Common myeloid progenitor, CD34-positive (primary cell): ENCODE measurements at regions not wholly inside any gene's neighbourhood (a gene's known extent, or its start where the extent isn't known, plus 50 kb on each side); places are given as distances from the start of the nearest gene placed in this dataset.

Experiments used
- CTCF ChIA-PET: fragments of 350-600 bp; sonication (Branson Sonifier 250); formaldehyde crosslinking; loops from one replicate; lab custom pipeline; 2021; ENCODE audit warnings: antibody characterized with exemption; lab: Charles Lee
- POLR2A ChIA-PET: fragments of 350-600 bp; sonication (Branson Sonifier 250); formaldehyde crosslinking; loops from one replicate; lab custom pipeline; 2021; ENCODE audit warnings: antibody characterized with exemption; lab: Charles Lee
- DNase-seq, 3 donors: peaks; one replicate each; pipeline versions ENCODE4 v3.0.0 to v3.0.0-alpha.2; 2013
- H3K27ac ChIP-seq, 2 experiments: 1 replicate in 1 of 2; 2 replicates in 1 of 2; pipeline ENCODE4 v1.7.0; 2013; ENCODE audit warnings: inconsistent platforms in 2 of 2, low read length in 2 of 2, mild to moderate bottlenecking in 2 of 2, low read depth in 1 of 2, moderate library complexity in 1 of 2; ENCODE audit not compliant: severe bottlenecking in 2 of 2, insufficient read depth in 1 of 2, poor library complexity in 1 of 2
- H3K27me3 ChIP-seq, 5 experiments: replicated peaks in 2 of 5; 1 replicate in 3 of 5; 2 replicates in 2 of 5; pipeline versions ENCODE4 v1.6.1 to v1.7.0; 2013; ENCODE audit warnings: low read length in 4 of 5, mild to moderate bottlenecking in 2 of 5, moderate library complexity in 2 of 5, inconsistent platforms in 1 of 5; ENCODE audit not compliant: insufficient read depth in 5 of 5, control insufficient read depth in 4 of 5
- H3K36me3 ChIP-seq, 4 experiments: 1 replicate in 2 of 4; 2 replicates in 2 of 4; pipeline versions ENCODE4 v1.6.1 to v1.7.0; 2013; ENCODE audit warnings: low read length in 3 of 4, control low read depth in 1 of 4, mild to moderate bottlenecking in 1 of 4; ENCODE audit not compliant: control insufficient read depth in 4 of 4, insufficient read depth in 4 of 4
- H3K4me1 ChIP-seq, 4 experiments: 1 replicate in 3 of 4; 2 replicates in 1 of 4; pipeline versions ENCODE4 v1.6.1 to v1.7.1; 2013; ENCODE audit warnings: low read length in 3 of 4, mild to moderate bottlenecking in 3 of 4, control low read depth in 1 of 4, inconsistent platforms in 1 of 4, moderate library complexity in 1 of 4; ENCODE audit not compliant: control insufficient read depth in 4 of 4, insufficient read depth in 4 of 4; ENCODE audit errors: control extremely low read depth in 1 of 4
- H3K4me3 ChIP-seq, 7 experiments: 1 replicate in 4 of 7; 2 replicates in 3 of 7; pipeline versions ENCODE4 v1.5.1 to v1.7.0; 2013; ENCODE audit warnings: mild to moderate bottlenecking in 7 of 7, low read length in 6 of 7, moderate library complexity in 6 of 7, inconsistent platforms in 2 of 7, low read depth in 2 of 7, control low read depth in 1 of 7; ENCODE audit not compliant: insufficient read depth in 4 of 7, control insufficient read depth in 1 of 7; ENCODE audit errors: extremely low read depth in 1 of 7
- H3K9me3 ChIP-seq, 5 experiments: 1 replicate in 4 of 5; 2 replicates in 1 of 5; pipeline versions ENCODE4 v1.6.1 to v1.7.1; 2013; ENCODE audit warnings: low read length in 4 of 5, mild to moderate bottlenecking in 2 of 5, inconsistent platforms in 1 of 5, low read depth in 1 of 5, moderate library complexity in 1 of 5; ENCODE audit not compliant: control insufficient read depth in 4 of 5, insufficient read depth in 2 of 5; ENCODE audit errors: control extremely low read depth in 1 of 5
- WGBS: methylation state at CpG from one replicate; pipeline ENCODE4 v1.1.5; 2013; ENCODE audit not compliant: insufficient coverage; 5-methylcytosine and 5-hydroxymethylcytosine counted together

- no peaks in the 10 kb centered on the region for H3K9me3 ChIP-seq
- H3K27me3 ChIP-seq = peaks cover 0 to 31% (median 7%) of the 10 kb centered on the region in 5 experiments
- no peak overlapping the region for H3K27ac ChIP-seq
- H3K4me1 ChIP-seq = no peaks in the 10 kb centered on the region
- WGBS = 95% methylated on average over 2 of the region's 4 CpGs
- DNase-seq = no peak
- no peaks in the 10 kb centered on the region for H3K36me3 ChIP-seq
- POLR2A ChIA-PET = no interaction called here
- H3K4me3 ChIP-seq = no peak overlapping the region
- CTCF ChIA-PET = no interaction called here
Observed at GRCh38 chr11:27192184-27192583, 151.6 kb downstream of the BBOX1 start.

- Histone ChIP-seq H3K4me3 (no peak overlapping the region), H3K27me3 (peaks cover 0 to 30% (median 11%) of the 10 kb centered on the region in 5 experiments), H3K36me3 (no peaks in the 10 kb centered on the region), H3K4me1 (no peaks in the 10 kb centered on the region), H3K9me3 (no peaks in the 10 kb centered on the region), H3K27ac (no peak overlapping the region)
- DNase-seq = no peak
- CTCF ChIA-PET = no interaction called here
- no CpG with 5 or more reads among the region's 2 CpGs for WGBS
- POLR2A ChIA-PET = no interaction called here
Observed at GRCh38 chr11:27191639-27192038, 151.0 kb downstream of the BBOX1 start.

GRCh38 chr11:27188696-27189095 lies 148.1 kb downstream of the BBOX1 start:
- Histone ChIP-seq H3K27ac (no peak overlapping the region), H3K27me3 (peaks cover 0 to 18% (median 11%) of the 10 kb centered on the region in 5 experiments), H3K9me3 (no peaks in the 10 kb centered on the region), H3K4me3 (no peak overlapping the region), H3K36me3 (no peaks in the 10 kb centered on the region), H3K4me1 (no peaks in the 10 kb centered on the region)
- 81% methylated on average over 4 of the region's 5 CpGs for WGBS
- ChIA-PET POLR2A (no interaction called here), CTCF (interaction anchor here (1.1 kb wide), 1 partner anchor 320 kb away, joined by 3 read pairs; no protein-coding TSS in a partner anchor)
- no peak for DNase-seq

GRCh38 chr11:27187848-27188621 lies 147.4 kb downstream of the BBOX1 start:
- Histone ChIP-seq H3K4me3 (no peak overlapping the region), H3K27ac (no peak overlapping the region), H3K9me3 (no peaks in the 10 kb centered on the region), H3K27me3 (peaks cover 0 to 18% (median 11%) of the 10 kb centered on the region in 5 experiments), H3K4me1 (no peaks in the 10 kb centered on the region), H3K36me3 (no peaks in the 10 kb centered on the region)
- ChIA-PET CTCF (interaction anchor here (6.0 kb wide), 1 partner anchor 297 kb away, joined by 88 read pairs; no protein-coding TSS in a partner anchor), POLR2A (no interaction called here)
- 78% methylated on average over 3 of the region's 5 CpGs for WGBS
- DNase-seq = no peak

- no peak for DNase-seq
- no peaks in the 10 kb centered on the region for H3K9me3 ChIP-seq
- no peaks in the 10 kb centered on the region for H3K36me3 ChIP-seq
- peaks cover 0 to 18% (median 11%) of the 10 kb centered on the region in 5 experiments for H3K27me3 ChIP-seq
- POLR2A ChIA-PET = interaction anchor here (0.5 kb wide), 1 partner anchor 14 kb away, joined by 5 read pairs; no protein-coding TSS in a partner anchor
- H3K4me3 ChIP-seq = no peak overlapping the region
- no peaks in the 10 kb centered on the region for H3K4me1 ChIP-seq
- WGBS = 76% methylated on average over 4 of the region's 4 CpGs
- CTCF ChIA-PET = interaction anchor here (6.0 kb wide), 1 partner anchor 298 kb away, joined by 88 read pairs; no protein-coding TSS in a partner anchor
- no peak overlapping the region for H3K27ac ChIP-seq
Observed at GRCh38 chr11:27187075-27187847, 146.6 kb downstream of the BBOX1 start.

- ChIA-PET POLR2A (no interaction called here), CTCF (interaction anchor here (1.6 to 6.0 kb wide), 3 partner anchors 13 to 309 kb away, joined by 5 to 88 read pairs (median 11); no protein-coding TSS in a partner anchor)
- no peak overlapping the region for H3K4me3 ChIP-seq
- H3K27me3 ChIP-seq = peaks cover 0 to 18% (median 10%) of the 10 kb centered on the region in 5 experiments
- DNase-seq = no peak
- H3K27ac ChIP-seq = no peak overlapping the region
- no peaks in the 10 kb centered on the region for H3K9me3 ChIP-seq
- H3K4me1 ChIP-seq = no peaks in the 10 kb centered on the region
- H3K36me3 ChIP-seq = no peaks in the 10 kb centered on the region
Observed at GRCh38 chr11:27186580-27186979, 146.0 kb downstream of the BBOX1 start.
